Pulmonary artery endothelial cell (primary cell): ENCODE measurements at regions not wholly inside any gene's neighbourhood (a gene's known extent, or its start where the extent isn't known, plus 50 kb on each side); places are given as distances from the start of the nearest gene placed in this dataset.
"Not testable (repeated sequence)": the region's sequence is repeated elsewhere in the genome, so short reads cannot be mapped to it uniquely, and the experiment has no call there.

Experiments used
- DNase-seq: peaks from one replicate; pipeline ENCODE4 v3.0.0-alpha.2; 2011; ENCODE audit warnings: low read depth, low spot score

GRCh38 chr11:13135385-13136271 lies 126.5 kb downstream of the RASSF10 start:
- no peak for DNase-seq

GRCh38 chr11:13136272-13136596 lies 127.1 kb downstream of the RASSF10 start:
- no peak for DNase-seq

DNA sequence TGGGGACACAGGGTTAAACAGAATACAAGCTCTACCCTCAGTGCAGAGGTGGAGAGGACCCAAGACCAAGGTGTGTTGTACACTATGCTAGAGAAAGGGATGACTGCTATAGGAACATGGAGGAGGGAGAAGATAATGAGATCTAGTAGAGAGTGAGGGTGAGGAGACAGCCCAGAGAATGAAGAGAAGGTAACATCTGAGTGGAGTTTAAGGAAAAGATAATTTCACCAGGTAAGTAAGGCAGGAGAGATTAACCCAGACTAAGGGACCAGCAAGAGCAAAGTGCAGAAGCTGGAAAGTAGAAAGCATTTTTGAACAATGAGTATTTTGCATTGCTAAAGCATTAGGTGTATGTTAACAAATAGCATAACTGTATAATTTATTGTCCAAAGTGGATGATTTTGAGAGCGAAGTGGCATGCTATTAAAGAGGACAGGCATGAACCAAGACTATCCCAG lies 128.8 kb downstream of the RASSF10 start:
- DNase-seq = no peak

GRCh38 chr11:13139085-13139484 lies 130.0 kb downstream of the RASSF10 start:
- DNase-seq = not testable (repeated sequence)

GRCh38 chr11:13140028-13140870 lies 131.1 kb downstream of the RASSF10 start:
- DNase-seq = no peak

DNA sequence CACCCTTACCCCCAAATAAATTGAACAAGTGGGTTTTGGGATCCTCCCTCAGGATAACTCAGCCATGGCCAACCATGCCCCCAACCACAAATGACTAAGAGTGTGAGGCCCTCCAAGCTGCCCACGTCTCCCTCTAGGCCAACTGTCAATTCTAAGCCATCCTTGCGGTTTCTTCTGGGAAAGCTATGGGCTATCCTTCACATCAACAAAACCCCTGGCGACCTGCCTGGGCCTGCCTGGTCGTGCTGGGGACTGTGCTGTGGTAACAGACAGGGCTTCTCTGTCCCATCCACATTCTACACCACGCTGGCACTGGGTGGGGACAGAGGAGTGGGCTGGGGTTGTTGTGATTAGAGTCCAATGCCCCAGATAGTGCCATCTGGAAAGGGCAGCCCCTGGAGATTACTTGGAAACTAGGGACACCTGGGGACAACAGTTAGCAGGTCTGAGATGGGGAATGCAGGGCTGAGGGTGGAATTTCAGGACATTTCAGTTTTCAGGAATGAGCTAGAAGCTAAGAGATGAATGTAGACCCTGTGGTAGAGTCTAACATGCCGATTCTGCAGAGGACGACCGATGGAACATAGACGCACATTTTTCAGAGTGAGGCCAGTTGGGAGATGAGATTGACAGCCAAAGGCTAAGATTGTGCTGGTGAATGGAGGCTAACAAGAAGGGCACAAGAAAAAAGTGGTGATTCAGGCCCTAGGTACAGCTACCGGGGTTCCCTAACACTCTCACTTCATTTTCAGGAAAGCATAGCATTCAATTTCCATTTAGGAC lies 131.9 kb downstream of the RASSF10 start:
- no peak for DNase-seq

GRCh38 chr11:13141731-13142709 lies 132.9 kb downstream of the RASSF10 start:
- DNase-seq = no peak

- no peak for DNase-seq
These were observed 133.9 kb upstream of the BMAL1 start for GRCh38 chr11:13143486-13144297.

GRCh38 chr11:13145461-13145860 lies 132.1 kb upstream of the BMAL1 start:
- no peak for DNase-seq

DNA sequence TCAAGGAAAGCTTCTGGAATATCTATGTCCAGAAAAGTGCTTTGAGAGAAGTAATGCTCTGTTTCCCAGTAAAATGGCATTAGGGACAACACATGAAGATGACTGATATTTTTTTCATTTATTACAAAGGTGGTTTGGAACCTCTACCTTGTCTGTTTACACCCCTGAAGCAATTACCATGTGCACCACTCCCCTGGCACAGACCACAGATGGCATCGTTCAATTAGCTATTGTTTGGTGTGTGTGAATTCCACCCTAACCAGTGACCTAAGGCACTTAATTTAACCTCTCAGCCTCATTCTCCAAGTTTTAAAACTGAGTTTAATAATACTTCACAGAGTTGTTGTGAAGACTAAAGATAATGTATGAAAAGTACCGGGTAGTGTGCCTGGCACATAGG lies 127.6 kb upstream of the BMAL1 start:
- DNase-seq = no peak

GRCh38 chr11:13150487-13150886 lies 127.1 kb upstream of the BMAL1 start:
- DNase-seq = no peak

GRCh38 chr11:13152264-13152663 lies 125.3 kb upstream of the BMAL1 start:
- no peak for DNase-seq

GRCh38 chr11:13152736-13153541 lies 124.7 kb upstream of the BMAL1 start:
- no peak for DNase-seq

GRCh38 chr11:13154374-13154773 lies 123.2 kb upstream of the BMAL1 start:
- not testable (repeated sequence) for DNase-seq

DNA sequence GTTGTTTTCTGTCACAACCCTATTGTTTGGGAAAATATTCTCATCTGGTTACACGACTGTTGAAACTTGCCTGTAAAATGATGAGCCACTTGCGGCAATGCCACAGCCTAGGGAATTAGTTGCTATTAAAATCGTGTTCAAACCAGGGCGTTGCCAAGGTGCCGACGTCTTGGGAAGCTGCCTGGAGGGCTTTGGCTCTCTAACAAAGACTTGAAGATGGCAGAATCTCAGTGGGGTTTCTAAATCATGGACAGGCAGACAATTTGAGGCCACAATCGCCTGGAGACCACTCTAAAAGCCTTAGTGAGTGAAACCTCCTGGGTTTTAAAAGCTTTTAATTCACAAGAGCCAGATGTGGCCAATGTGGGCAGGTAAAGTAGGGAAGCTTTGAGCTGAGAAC lies 117.2 kb upstream of the BMAL1 start:
- no peak for DNase-seq

DNA sequence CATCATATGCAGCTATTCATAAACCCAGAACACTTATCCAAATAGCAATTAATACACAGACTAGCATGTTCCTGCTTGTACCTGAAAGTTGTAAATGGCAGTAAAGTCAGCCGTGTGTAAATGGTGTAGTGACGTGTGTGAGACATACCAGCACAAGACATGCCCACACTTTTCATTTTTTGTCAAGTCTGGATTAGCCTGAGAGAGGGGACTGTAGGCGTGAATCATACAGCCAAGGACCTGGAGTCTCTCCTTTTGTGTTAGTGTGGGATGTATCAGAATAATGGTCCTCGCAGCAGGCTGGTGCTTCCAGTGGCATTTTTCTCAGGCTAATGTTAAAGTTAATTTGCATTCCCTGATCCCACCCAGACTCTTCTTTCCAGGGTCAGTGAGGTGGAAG lies 116.8 kb upstream of the BMAL1 start:
- no peak for DNase-seq

- DNase-seq = no peak
These were observed 114.4 kb upstream of the BMAL1 start for GRCh38 chr11:13163158-13163557.

DNA sequence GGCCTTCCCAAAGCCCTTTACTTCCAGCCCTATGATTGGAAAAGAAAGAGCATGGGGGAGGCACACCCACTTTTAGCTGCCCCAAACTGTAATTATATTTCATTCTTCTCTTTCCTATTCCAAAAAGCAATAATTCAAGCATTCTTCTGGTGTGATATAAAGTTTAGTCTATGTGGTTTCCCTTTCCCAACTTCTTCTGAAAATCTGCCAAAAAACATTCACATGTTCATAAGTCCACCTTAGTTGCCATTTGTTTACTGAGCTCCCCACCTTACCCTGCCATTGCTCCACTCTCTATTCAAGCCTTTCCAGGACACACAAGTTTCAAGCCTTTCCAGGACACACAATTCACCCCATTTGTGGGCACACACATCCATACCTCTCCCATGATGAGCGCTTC lies 111.6 kb upstream of the BMAL1 start:
- DNase-seq = no peak

GRCh38 chr11:13168271-13168670 lies 109.3 kb upstream of the BMAL1 start:
- no peak for DNase-seq
